Retina (tissue), 1 donor: ENCODE measurements at regions not wholly inside any gene's neighbourhood (a gene's known extent, or its start where the extent isn't known, plus 50 kb on each side); places are given as distances from the start of the nearest gene placed in this dataset.
"Not testable (repeated sequence)": the region's sequence is repeated elsewhere in the genome, so short reads cannot be mapped to it uniquely, and the experiment has no call there.

Experiments
- DNase-seq: peaks from one replicate; pipeline ENCODE4 v3.0.0-alpha.2; 2016

GRCh38 chr4:122100508-122100907 lies 51.6 kb upstream of the BLTP1 start:
- DNase-seq: no peak

GRCh38 chr4:122099896-122100295 lies 52.2 kb upstream of the BLTP1 start:
- DNase-seq: no peak

GRCh38 chr4:122091836-122092405 lies 60.2 kb upstream of the BLTP1 start:
- DNase-seq: no peak

GRCh38 chr4:122091397-122091796 lies 60.7 kb upstream of the BLTP1 start:
- no peak for DNase-seq

DNA sequence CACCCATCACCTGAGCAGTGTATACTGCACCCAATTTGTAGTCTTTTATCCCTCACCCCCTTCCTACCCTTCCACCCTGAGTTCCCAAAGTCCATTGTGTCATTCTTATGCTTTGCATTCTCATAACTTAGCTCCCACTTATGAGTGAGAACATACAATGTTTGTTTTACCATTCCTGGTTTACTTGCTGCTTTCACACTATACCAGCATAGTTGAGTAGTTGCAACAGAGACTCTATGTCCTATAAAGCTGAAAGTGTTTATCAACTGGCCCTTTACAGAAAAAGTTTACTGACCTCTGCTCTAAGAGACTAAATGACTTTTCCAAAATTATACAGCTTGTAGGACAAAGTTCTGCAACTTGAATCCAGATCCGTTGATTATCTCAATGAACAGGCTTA lies 61.1 kb upstream of the BLTP1 start:
- no peak for DNase-seq

DNA sequence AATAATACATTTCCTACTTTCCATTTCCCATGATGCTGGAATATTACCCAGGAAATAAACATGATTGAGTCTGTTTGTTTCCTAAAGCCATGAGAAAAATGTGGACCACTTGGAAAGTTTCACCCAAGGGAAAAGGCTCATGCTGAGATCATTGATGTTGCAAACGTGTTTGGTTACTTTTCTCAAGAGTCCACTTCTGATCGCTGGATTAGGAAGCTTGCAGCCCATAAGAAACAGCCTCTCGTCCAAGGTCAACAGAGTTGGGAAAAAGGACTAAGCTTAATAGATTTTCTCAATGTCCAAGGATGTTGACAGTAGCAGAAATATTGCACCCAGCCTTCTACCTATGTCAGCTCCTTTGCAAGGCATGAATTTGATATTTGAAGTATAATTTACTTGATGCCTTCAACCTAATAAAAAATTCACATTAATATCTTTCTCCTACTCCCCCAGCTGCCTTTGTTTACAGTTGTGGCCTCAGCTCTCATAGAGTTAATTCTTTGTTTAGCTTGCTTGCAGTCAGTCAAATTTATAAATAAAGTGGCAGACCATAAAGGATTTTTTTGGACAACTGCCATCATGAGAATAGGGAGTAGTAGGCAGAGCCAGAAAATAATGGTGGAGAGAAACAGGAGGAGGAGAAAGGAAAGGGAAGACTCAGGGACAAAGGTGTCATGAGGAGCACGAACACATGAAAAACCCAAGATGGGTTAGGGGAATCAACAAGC lies 65.6 kb upstream of the BLTP1 start:
- no peak for DNase-seq

DNA sequence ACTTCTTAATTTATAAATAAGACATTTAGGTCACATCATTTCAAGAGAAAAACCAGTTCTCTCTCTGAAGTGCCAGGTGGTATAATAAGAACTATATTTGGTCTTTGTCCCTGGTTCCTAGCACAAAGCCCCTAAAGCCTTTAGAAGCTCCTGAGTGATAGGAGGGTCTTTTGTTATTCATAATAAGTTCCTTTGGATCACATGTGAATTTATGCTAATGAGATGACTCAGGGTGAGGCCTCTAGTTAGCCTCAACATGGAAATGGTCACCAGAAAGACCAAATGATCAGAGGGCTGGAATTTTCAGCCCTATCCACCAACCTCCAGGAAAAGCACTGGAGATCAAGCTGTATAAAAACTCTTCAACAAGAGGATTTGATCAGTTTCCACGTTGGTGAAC lies 68.1 kb upstream of the BLTP1 start:
- no peak for DNase-seq

DNA sequence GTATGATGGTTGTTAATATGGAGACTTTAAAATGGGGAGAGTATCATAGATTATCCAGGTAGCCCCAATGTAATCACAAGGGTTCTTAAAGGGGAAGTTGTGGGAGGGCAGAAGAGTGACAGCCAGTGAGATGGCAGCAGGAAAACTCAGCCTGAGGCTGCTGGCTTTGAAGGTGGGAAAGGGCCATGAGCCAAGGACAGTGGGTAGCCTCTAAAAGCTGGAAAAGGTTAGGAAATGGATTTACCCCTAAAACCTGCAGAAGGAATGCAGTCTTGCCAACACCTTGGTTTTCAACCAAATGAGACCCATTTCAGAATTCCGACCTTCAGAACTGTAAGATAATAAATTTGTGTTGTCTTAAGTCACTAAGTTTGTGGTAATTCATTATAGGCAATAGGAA lies 68.8 kb upstream of the BLTP1 start:
- no peak for DNase-seq

- no peak for DNase-seq
Measured at GRCh38 chr4:122082661-122083060, 69.5 kb upstream of the BLTP1 start.

- not testable (repeated sequence) for DNase-seq
Measured at GRCh38 chr4:122077653-122078052, 74.5 kb upstream of the BLTP1 start.

GRCh38 chr4:122076835-122077234 lies 75.3 kb upstream of the BLTP1 start:
- not testable (repeated sequence) for DNase-seq

- DNase-seq: no peak
Measured at GRCh38 chr4:122073615-122074014, 78.5 kb upstream of the BLTP1 start.

DNA sequence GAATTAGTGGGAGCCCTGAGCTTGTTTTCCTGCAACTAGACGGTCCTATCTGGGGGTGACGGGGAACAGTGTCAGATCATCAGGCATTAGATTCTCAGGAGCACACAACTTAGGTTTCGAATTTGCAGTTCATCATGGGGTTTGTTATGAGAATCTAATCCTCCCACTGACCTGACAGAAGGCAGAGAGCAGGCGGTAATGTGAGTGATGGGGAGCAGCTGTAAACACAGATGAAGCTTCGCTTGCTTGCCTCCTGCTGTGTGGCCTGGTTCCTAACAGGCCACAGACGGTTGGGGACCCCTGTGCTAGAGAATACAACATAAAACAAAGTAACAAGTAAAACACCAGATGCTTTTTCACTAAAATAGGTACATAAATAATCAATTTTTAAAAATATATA lies 86.2 kb upstream of the BLTP1 start:
- no peak for DNase-seq

DNA sequence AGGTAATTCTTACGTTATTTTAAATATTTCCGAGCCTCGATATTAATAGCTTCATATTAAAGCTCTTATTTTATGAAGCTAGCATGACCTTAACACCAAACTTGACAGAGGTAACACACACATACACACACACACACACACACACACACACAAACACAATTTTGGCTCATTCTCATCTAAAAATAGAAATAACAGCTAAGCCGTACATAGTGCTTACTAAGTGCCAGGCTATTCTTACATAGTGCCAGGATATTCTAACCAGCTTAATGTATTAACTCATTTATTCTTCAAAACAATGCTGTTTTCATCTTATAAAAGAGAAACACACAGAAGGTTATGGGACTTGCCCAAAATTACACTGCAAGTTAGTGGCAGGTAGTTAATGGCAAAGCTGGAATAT lies 87.0 kb upstream of the BLTP1 start:
- no peak for DNase-seq

DNA sequence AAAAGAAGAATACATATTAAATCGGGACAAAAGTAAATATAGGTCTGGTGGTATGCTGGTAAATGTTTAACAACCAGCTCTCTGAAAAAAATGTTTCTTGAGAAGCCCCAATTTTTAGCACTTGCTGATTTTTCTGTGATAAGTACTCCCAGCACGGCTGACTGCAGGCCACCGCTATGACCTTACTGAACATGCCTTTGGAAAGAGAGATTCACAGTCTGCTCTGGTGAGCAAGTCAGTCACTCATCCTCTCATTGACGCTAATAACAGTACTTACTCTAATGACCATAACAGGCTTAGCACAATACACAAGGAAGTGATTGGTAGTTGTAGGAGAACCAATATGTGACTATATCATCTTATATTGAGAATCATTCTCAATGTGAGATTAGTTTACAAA lies 98.9 kb upstream of the BLTP1 start:
- DNase-seq: peak; percentile 7

DNA sequence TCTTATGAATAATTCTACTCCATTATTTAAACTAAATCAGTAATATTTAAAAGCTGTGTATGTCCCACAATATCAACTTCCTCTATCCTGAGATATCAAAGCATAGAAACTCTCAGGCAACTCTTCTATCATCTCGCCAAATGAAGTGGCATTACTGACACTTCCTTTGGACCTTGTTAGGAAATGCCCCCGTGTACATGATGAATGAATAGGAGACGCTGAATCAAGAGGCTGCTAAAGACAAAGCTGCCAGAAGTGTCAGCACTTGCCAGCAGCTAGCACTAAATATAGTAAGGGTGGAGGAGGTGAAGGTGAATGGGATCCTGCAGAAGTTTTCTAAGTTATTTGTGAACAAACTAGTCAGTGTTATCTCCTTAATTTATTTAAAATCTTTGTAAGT lies 99.5 kb upstream of the BLTP1 start:
- no peak for DNase-seq

- no peak for DNase-seq
Measured at GRCh38 chr4:122050841-122051240, 99.0 kb upstream of the TRPC3 start.

DNA sequence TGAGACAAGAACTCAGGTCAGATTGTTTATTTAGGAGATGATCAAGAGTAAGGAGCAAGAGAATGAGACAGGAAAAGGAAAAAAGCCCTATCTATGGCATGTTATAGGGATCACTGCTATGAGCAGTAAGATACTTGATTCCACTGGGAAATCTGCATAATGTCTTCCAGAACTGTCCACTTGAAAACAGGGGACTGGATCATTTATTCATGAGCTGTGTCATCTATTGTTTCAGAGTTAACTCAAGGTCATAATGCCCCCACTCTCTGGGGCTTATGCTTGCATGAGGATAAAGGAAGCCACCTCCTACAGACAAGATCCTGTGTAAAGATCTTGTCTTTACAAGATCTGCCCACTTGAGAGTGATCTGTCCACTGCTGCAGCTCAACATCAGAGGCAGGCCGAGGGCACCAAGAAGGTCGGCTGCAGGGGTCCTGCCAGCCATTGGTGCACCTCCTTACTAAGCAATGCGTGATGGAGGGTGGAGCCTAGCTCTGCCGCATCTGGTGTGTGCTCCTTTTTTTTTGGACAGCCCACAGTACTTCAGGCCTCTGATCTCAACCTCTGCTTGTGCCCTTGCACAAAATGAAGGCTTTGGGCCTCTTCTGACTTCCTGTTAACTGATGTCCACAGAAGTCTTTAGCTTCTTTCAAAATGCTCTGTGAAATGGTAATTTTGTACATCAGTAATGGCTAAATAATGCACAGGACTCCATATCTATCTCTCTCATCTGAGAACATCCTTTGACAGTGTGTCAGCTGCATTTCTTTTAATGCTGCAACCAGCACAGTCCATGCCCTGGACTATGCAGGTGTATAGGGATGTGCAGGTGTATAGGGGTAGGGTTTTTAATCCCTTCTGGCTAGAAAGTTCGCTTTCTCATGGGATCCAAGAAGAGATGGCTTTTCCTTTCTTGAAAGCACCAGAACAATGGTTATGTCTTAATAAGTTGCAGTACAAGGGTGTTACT lies 95.9 kb upstream of the TRPC3 start:
- no peak for DNase-seq

DNA sequence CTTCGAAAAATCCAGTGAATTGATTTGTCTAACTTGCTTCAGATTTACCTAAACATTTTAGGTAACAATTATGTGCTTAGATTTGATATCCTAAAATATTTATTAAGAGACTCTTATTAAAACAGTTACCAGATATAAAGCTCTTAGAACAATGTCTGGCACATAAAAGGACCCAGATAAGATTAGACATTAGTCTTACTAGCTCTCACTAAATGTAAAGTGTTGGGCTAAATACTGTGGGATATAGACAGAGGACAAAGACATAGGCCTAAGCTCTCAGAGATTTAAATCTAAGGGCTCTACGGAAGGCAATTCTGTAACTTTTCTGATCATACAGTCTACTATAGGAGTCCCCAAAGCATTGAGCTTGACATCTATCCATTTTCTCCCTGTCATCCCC lies 94.4 kb upstream of the TRPC3 start:
- no peak for DNase-seq

- DNase-seq: no peak
Measured at GRCh38 chr4:122045533-122045932, 93.7 kb upstream of the TRPC3 start.

- no peak for DNase-seq
Measured at GRCh38 chr4:122044501-122044900, 92.6 kb upstream of the TRPC3 start.

- no peak for DNase-seq
Measured at GRCh38 chr4:122041312-122041711, 89.5 kb upstream of the TRPC3 start.

GRCh38 chr4:122038896-122039295 lies 87.0 kb upstream of the TRPC3 start:
- DNase-seq: no peak

DNA sequence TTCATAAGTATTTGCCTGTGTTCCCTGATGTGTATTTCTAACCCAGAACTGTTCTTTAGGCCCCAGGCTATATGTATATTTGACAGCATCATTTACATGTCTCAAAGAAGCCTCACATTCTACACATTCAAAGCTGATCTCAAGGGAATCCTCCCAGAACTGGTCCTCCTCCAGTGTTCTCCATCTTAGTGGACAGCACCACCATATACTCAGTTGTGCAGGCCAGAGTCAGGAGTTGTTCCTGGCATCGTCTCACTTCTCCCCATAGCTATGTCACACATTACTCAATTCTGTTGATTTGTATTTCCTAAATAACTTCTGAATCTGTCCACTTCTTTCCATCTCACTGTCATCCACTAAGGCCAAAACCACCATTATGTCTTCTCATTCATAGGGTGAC lies 82.8 kb upstream of the TRPC3 start:
- no peak for DNase-seq
